Dermis microvascular lymphatic vessel endothelial cell (primary cell): ENCODE measurements at regions not wholly inside any gene's neighbourhood (a gene's known extent, or its start where the extent isn't known, plus 50 kb on each side); places are given as distances from the start of the nearest gene placed in this dataset.
"Not testable (repeated sequence)": the region's sequence is repeated elsewhere in the genome, so short reads cannot be mapped to it uniquely, and the experiment has no call there.

Experiments used
- DNase-seq, 2 donors: peaks; one replicate each; pipeline versions ENCODE4 v3.0.0 to v3.0.0-alpha.2; 2010; ENCODE audit warnings: low read depth in 2 of 2

- DNase-seq, result no peak
Observed at GRCh38 chr4:188934320-188934962, 795.2 kb downstream of the TRIML1 start.

GRCh38 chr4:188941524-188942119 is 802.4 kb downstream of the TRIML1 start:
- peak in 1 of 2 donors; percentile 32 for DNase-seq

GRCh38 chr4:188942606-188943005 is 803.4 kb downstream of the TRIML1 start:
- DNase-seq, result no peak

- no peak for DNase-seq
Observed at GRCh38 chr4:188949596-188949995, 810.4 kb downstream of the TRIML1 start.

GRCh38 chr4:188955066-188955465 is 815.8 kb downstream of the TRIML1 start:
- DNase-seq, result peak in 1 of 2 donors; percentile 16

- peak in 1 of 2 donors; percentile 80 for DNase-seq
Observed at GRCh38 chr4:188956566-188956965, 817.3 kb downstream of the TRIML1 start.

- no peak for DNase-seq
Observed at GRCh38 chr4:188958346-188958745, 819.1 kb downstream of the TRIML1 start.

- peak; percentile 39 to 55 for DNase-seq
Observed at GRCh38 chr4:188959424-188959823, 820.2 kb downstream of the TRIML1 start.

- peak; percentile 73 to 99 for DNase-seq
Observed at GRCh38 chr4:188960411-188961093, 821.3 kb downstream of the TRIML1 start.

GRCh38 chr4:188971125-188971524 is 831.9 kb downstream of the TRIML1 start:
- peak; percentile 19 to 71 for DNase-seq

GRCh38 chr4:188975271-188975670 is 836.0 kb downstream of the TRIML1 start:
- no peak for DNase-seq

GRCh38 chr4:188976644-188977115 is 837.4 kb downstream of the TRIML1 start:
- DNase-seq, result peak in 1 of 2 donors; percentile 31

GRCh38 chr4:188977232-188977631 is 838.0 kb downstream of the TRIML1 start:
- DNase-seq, result not testable (repeated sequence)

- no peak for DNase-seq
Observed at GRCh38 chr4:188984518-188984917, 845.3 kb downstream of the TRIML1 start.

- DNase-seq, result peak; percentile 48 to 82
Observed at GRCh38 chr4:188986271-188986689, 847.0 kb downstream of the TRIML1 start.

GRCh38 chr4:188987011-188987410 is 847.8 kb downstream of the TRIML1 start:
- DNase-seq, result no peak

- no peak for DNase-seq
Observed at GRCh38 chr4:188988131-188988530, 848.9 kb downstream of the TRIML1 start.

GRCh38 chr4:188989371-188989770 is 850.1 kb downstream of the TRIML1 start:
- no peak for DNase-seq

- DNase-seq, result no peak
Observed at GRCh38 chr4:188992706-188993105, 853.5 kb downstream of the TRIML1 start.

GRCh38 chr4:188993871-188994270 is 854.6 kb downstream of the TRIML1 start:
- no peak for DNase-seq

GRCh38 chr4:189001283-189001970 is 862.2 kb downstream of the TRIML1 start:
- no peak for DNase-seq

- DNase-seq, result no peak
Observed at GRCh38 chr4:189001971-189002450, 862.8 kb downstream of the TRIML1 start.
